ENCODE measurements at regions not wholly inside any gene's neighbourhood (a gene's known extent, or its start where the extent isn't known, plus 50 kb on each side); places are given as distances from the start of the nearest gene placed in this dataset.

- no peak for DNase-seq (ENCODE audit: low read depth in 2 of 2)
These were observed 491.7 kb downstream of the SNAPC1 start for GRCh38 chr14:62253911-62254310.

DNA sequence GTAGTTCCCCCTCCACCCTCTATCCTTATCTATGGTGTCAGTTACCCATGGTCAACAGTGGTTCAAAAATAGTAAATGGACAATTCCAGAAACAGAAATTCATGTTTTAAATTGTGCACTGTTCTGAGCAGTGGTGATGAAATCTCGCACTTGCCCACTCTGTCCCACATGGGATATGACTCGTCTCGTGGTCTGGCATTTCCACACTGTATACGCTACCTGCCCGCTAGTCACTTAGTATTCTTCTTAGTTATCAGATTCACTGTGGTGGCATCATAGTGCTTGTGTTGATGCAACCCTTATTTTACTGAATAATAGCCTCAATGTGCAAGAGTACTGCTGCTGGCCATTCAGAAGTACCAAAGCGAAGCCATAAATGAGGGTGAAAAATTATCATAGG is 507.0 kb downstream of the SNAPC1 start:
- no peak for DNase-seq (ENCODE audit: low read depth in 2 of 2)

DNA sequence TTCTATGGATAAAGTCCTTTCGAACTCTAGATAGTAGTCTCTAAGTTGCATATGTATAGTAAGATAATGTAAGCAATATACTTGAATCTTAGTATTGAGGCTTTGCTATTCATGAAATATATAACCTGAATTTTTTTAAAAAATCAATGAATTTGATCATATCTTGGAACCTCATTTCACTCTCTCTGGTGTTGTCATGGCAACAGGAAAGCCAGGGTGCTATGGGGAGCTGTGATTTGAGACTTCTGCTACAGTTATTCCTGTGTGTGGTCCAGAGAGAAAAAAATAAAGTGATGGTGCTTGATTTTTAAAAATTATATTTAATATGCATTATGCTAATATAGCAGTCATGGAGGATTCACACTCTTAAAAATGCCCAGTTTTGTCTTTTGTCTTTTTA is 508.0 kb downstream of the SNAPC1 start:
- no peak for DNase-seq (ENCODE audit: low read depth in 2 of 2)

GRCh38 chr14:62280366-62280765 is 518.1 kb downstream of the SNAPC1 start:
- DNase-seq (ENCODE audit: low read depth in 2 of 2): no peak

GRCh38 chr14:62283837-62284236 is 521.6 kb downstream of the SNAPC1 start:
- no peak for DNase-seq (ENCODE audit: low read depth in 2 of 2)

GRCh38 chr14:62289471-62289870 is 527.3 kb downstream of the SNAPC1 start:
- no peak for DNase-seq (ENCODE audit: low read depth in 2 of 2)

DNA sequence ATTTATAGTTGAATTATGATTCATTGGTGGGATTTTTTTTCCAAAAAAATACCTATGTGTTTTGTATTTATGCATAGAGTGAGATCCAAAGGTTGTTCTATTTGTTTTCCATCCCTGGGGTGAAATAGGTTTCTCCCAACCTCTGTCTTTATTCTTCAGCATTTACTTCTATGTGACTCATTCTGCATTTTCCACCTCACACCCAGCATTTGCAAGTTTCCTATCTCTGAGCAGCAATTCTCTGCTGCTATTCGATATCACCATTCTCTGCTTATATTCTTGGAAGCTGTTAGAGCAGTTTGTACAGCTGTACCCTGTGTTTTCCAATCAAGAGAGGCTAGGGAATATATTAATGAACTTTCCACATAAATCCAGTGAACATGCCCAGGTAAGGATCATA is 538.9 kb downstream of the SNAPC1 start:
- DNase-seq (ENCODE audit: low read depth in 2 of 2): no peak

DNA sequence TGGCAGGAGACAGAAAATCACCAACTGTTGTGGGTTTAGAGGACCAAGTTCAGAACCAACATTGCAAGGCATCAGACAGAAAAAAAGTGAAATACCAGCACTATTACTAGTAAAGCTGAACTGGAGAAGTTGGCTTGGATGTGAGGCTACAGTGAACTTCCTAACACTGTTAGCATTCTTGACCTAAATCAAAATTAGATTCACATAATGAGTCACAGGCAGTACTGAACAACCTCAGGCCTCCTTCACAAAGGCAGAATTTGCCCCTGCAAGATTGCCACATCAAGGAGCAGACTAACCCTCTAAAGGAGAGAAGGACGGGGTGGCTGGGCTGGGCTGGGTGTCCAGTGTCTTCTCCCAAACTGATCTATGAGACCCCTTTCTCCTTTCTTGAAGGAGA is 539.7 kb downstream of the SNAPC1 start:
- no peak for DNase-seq (ENCODE audit: low read depth in 2 of 2)

DNA sequence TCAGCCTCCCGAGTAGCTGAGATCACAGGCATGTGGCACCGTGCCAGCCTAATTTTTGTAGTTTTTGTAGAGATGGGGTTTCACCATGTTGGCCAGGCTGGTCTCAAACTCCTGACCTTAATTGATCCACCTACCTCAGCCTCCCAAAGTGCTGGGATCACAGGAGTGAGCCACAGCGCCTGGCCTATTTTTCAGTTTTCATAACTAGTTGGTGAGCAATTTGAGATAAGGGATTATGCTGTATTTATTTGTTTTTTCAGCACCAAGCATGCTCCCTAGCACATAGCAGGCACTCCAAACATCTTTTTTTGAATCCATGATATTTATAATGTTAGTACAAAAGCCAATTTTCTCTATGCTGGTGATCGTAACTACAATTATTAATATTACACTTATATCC is 541.2 kb downstream of the SNAPC1 start:
- no peak for DNase-seq (ENCODE audit: low read depth in 2 of 2)

DNA sequence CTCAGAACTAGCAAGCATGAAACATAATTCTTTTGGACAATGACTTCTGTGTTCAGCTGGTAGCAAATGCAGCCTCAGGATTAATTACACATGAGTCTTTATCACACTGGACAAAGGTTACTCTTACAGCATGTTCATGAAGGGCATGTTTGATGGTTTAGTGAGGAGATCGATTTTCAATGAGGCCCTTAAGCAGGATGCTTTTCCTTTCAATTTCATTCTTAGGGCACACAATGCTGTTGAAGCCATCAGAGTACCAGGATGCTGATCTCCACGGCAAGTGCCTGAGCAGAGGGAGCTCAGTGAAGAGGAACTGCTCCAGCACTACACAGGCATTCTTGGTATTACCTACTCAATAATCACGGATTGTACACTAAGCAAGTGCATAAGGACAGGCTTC is 542.0 kb downstream of the SNAPC1 start:
- no peak for DNase-seq (ENCODE audit: low read depth in 2 of 2)

- no peak for DNase-seq (ENCODE audit: low read depth in 2 of 2)
These were observed 545.6 kb downstream of the SNAPC1 start for GRCh38 chr14:62307844-62308243.

DNA sequence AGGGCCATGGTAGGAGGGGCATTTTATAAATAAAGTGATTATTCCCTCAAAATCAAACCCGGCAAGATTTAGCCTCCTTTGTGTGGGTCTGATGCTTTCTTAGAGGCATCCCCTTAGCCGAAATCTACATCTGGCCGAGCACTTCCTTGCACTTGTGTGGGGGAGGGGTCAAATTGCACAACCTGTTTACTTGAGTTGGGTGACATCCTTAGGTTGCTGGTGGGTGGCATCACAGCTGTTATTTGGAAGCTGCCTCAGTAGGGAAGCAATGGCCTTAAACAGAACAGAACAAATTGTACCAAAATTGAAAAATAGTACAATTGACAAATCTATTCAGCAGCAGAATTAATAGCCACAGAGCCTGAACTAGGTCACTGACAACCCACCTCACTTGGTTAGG is 546.1 kb downstream of the SNAPC1 start:
- no peak for DNase-seq (ENCODE audit: low read depth in 2 of 2)

DNA sequence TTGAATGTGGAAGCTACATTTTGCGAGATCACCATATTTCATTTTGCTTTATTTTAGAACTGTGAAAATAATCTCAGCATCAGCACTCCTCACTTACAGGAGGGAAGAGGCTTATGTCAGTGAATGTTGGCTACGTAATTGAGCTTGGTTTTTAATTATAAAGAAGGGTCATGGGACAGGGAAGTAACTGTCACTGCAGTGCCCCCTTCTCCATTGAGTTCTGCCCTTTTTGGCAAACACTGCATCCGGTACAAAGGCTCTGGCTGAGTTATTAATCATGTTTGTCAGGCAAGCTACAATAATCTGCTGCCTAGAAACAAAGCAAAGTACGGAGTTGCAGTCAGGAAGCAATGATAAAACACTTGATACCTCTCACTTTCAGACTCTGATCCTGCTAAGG is 546.7 kb downstream of the SNAPC1 start:
- peak; percentile 64 to 70 for DNase-seq (ENCODE audit: low read depth in 2 of 2)

DNA sequence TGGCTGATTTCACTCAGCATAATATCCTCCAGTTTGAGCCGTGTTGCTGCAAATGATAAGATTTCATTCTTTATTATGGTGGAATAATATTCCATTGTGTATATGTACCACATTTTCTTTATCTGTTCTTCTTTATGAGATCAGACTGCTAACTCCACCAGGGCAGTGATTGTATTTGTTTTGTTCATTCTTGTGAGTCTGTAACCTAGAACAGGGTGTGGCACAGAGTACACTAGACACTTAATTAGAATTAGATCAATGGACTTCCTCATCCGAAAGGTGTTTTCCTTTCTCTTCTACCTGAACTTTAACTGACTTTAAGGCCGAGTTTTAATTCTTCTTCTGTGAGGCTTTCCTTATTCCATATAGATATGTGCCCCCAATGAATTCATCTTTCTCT is 551.0 kb downstream of the SNAPC1 start:
- no peak for DNase-seq (ENCODE audit: low read depth in 2 of 2)

DNA sequence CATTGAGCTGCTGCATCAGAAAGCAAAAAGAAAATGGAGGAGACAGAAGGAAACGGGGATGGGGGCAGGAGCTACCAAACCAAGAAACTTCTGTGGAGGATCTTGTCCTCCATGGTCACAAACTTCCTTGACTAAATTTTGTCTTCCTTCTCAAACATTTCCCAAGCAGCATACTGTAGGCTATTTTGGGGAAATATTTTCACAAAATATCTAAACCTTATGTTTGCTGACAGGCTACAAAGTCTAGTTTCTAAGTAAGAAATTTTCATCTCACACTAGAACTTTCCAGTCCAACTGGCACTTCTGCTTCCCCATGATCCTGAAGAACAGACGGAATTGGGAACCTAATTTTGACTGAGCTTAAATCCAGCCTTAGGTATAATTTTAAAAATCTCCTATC is 552.0 kb downstream of the SNAPC1 start:
- DNase-seq (ENCODE audit: low read depth in 2 of 2): no peak

DNA sequence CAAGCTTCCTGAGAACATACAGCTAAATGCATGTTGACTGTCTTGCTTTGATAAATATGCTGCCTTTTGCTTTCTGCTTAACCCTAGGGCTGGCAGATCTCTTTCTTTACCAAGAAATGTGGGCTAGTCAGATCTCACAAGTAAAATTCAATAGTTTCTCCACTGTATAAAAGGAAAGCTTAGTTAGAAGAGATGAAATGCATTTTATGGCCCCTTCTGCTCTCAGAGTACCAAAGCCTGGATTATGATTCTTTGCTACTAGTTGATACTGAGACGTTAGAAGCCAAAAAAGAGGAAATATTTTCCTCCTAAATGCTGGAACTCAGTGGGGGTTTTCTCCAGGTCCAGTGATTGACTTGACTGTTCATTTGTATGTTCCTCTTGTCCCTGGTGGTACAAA is 552.7 kb downstream of the SNAPC1 start:
- no peak for DNase-seq (ENCODE audit: low read depth in 2 of 2)

DNA sequence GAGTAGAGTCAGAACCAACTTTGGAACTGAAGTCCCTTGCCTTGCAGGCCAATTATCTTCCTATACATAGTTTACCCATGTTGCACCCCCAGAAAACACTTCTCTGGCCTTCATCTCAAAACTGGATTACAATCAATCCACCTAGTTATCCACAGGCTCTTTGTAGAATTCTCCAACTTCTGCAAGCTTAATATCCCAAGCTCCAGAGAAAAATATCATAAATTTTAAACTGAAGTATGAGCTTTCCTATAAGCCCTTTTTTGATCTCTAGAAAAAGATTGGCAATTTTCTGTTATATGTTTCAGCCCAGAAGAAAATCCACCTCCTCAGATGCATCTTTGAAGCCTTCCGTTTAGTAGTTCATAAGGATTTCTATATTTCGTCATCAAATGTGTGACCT is 553.4 kb downstream of the SNAPC1 start:
- DNase-seq (ENCODE audit: low read depth in 2 of 2): no peak

DNA sequence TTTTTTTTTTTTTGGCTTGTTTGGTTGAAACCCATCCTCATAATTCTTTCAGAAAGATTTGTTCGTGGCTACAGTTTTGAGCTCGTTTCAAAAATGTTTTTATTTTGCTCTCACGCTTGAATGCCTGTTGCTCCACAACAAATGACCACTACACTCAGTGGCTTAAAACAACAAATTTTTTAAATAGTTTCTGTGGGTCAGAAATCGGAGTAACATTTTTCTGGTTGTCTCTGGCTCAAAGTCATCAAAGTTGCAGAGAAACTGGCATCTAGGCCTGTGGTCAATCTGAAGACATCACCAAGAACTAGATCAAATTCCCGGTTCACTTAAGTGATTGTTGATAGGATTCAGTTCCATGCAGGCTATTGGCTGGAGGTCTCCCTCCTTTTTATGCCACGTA is 560.0 kb downstream of the SNAPC1 start:
- no peak for DNase-seq (ENCODE audit: low read depth in 2 of 2)

DNA sequence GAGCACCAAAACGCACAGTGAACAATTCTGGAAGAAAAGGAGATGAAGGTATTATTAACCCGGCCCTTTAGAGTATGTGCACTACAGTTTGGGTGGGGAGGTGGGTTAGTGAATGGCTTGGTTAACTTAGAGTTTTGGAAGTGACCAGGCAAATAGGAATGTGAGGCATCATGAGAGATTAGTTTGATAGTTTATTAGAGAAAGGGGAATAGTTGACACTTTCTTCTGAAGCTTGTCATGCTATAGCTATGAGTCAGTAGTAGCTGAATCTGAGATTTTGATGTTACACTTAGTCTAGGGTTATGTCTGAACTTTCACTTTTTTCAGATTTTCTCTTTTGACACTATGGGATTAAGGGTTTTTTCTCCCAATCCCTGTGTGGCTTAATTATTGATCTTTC is 567.2 kb downstream of the SNAPC1 start:
- no peak for DNase-seq (ENCODE audit: low read depth in 2 of 2)

GRCh38 chr14:62347562-62348011 is 585.4 kb downstream of the SNAPC1 start:
- DNase-seq (ENCODE audit: low read depth in 2 of 2): no peak

DNA sequence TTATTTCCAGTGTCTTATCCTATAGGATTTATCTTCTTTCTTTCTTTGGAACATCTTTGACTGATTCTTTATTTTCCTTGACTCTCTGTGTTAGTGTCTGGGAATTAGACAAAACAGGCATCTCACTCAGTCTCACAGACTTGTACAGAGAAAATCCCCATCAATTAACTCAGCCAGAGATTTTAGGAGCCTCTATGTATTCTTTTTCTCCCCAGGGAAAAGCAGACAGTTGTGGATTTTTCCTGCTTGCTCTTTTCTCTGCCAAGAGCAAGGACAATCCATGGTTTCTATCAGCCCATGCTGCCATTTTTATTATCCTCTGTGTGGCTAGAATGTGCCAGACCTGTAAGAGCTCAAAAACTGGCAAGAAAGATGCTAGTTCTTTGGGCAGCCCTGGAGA is 595.1 kb downstream of the SNAPC1 start:
- DNase-seq (ENCODE audit: low read depth in 2 of 2): no peak

DNA sequence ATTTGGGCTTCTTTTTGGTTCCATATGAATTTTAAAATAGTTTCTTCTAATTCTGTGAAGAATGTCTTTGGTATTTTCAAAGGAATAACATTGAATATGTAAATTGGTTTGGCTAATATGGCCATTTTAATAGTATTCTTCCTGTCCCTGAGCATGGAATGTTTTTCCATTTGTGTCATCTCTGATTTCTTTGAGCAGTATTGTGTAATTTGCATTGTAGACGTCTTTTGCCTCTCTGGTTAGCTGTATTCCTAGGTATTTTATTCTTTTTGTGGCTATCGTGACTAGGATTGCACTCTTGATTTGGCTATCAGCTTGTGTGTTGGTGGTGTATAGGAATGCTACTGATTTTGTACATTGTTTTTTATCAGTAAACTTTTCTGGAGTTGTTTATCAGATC is 601.9 kb downstream of the SNAPC1 start:
- no peak for DNase-seq (ENCODE audit: low read depth in 2 of 2)

DNA sequence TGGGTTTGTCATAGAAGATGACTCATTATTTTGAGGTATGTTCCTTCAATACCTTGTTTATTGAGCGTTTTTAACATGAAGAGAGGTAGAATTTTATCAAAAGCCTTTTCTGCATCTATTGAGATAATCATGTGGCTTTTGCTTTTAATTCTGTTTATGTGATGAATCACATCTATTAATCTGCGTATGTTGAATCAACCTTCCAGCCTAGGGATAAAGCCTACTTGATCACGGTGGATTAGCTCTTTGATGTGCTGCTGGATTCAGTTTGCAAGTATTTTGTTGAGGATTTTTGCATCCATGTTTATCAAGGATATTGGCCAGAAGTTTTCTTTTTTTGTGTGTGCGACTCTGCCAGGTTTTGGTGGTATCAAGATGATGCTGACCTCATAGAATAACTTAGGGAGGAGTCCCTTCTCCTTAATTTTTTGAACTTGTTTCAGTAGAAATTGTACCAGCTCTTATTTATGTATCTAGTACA is 602.6 kb downstream of the SNAPC1 start:
- no peak for DNase-seq (ENCODE audit: low read depth in 2 of 2)

- DNase-seq (ENCODE audit: low read depth in 2 of 2): no peak
These were observed 607.8 kb downstream of the SNAPC1 start for GRCh38 chr14:62369919-62370560.

Data from dermis microvascular lymphatic vessel endothelial cell (primary cell).